ENCODE measurements at regions not wholly inside any gene's neighbourhood (a gene's known extent, or its start where the extent isn't known, plus 50 kb on each side); places are given as distances from the start of the nearest gene placed in this dataset.

GRCh38 chr2:176978921-176979320 is 233.7 kb upstream of the HNRNPA3 start:
- in situ Hi-C loops (cut with HindIII; ENCODE audit: low sequenced_read_pairs): loop anchor here (5.0 kb wide), 1 partner anchor 68 kb away; no protein-coding TSS in a partner anchor
- no peak overlapping the region for H3K4me3 ChIP-seq (ENCODE audit: low read depth, low read length)
- no peak for TF ChIP-seq CTCF (IDR thresholded peaks at IDR 0.05; ENCODE audit: low read depth, low read length, missing control alignments)
- no peak for DNase-seq (ENCODE audit: low read depth)

- in situ Hi-C loops (cut with HindIII; ENCODE audit: low sequenced_read_pairs): loop anchor here (5.0 kb wide), 1 partner anchor 67 kb away; no protein-coding TSS in a partner anchor
- DNase-seq (ENCODE audit: low read depth): no peak
- no peak overlapping the region for H3K4me3 ChIP-seq (ENCODE audit: low read depth, low read length)
- TF ChIP-seq CTCF (IDR thresholded peaks at IDR 0.05; ENCODE audit: low read depth, low read length, missing control alignments): no peak
These were observed 232.4 kb upstream of the HNRNPA3 start for GRCh38 chr2:176979981-176980710.

GRCh38 chr2:176984987-176985386 is 227.6 kb upstream of the HNRNPA3 start:
- TF ChIP-seq CTCF (IDR thresholded peaks at IDR 0.05; ENCODE audit: low read depth, low read length, missing control alignments): no peak
- DNase-seq (ENCODE audit: low read depth): no peak
- no peak overlapping the region for H3K4me3 ChIP-seq (ENCODE audit: low read depth, low read length)
- in situ Hi-C loops (cut with HindIII; ENCODE audit: low sequenced_read_pairs): no loop called here

- in situ Hi-C loops (cut with HindIII; ENCODE audit: low sequenced_read_pairs): no loop called here
- TF ChIP-seq CTCF (IDR thresholded peaks at IDR 0.05; ENCODE audit: low read depth, low read length, missing control alignments): no peak
- DNase-seq (ENCODE audit: low read depth): no peak
- H3K4me3 ChIP-seq (ENCODE audit: low read depth, low read length): no peak overlapping the region
These were observed 226.7 kb upstream of the HNRNPA3 start for GRCh38 chr2:176985871-176986270.

GRCh38 chr2:176986487-176986886 is 226.1 kb upstream of the HNRNPA3 start:
- in situ Hi-C loops (cut with HindIII; ENCODE audit: low sequenced_read_pairs): no loop called here
- DNase-seq (ENCODE audit: low read depth): no peak
- no peak overlapping the region for H3K4me3 ChIP-seq (ENCODE audit: low read depth, low read length)
- no peak for TF ChIP-seq CTCF (IDR thresholded peaks at IDR 0.05; ENCODE audit: low read depth, low read length, missing control alignments)

GRCh38 chr2:176991411-176991810 is 221.2 kb upstream of the HNRNPA3 start:
- DNase-seq (ENCODE audit: low read depth): no peak
- in situ Hi-C loops (cut with HindIII; ENCODE audit: low sequenced_read_pairs): no loop called here
- no peak for TF ChIP-seq CTCF (IDR thresholded peaks at IDR 0.05; ENCODE audit: low read depth, low read length, missing control alignments)
- no peak overlapping the region for H3K4me3 ChIP-seq (ENCODE audit: low read depth, low read length)

Measured in astrocyte of the cerebellum (primary cell).